HG02852 (cell line): ENCODE measurements at regions not wholly inside any gene's neighbourhood (a gene's known extent, or its start where the extent isn't known, plus 50 kb on each side); places are given as distances from the start of the nearest gene placed in this dataset.
"Not testable (repeated sequence)": the region's sequence is repeated elsewhere in the genome, so short reads cannot be mapped to it uniquely, and the experiment has no call there.

Source experiments
- ATAC-seq: cut with Tn5 transposase; IDR thresholded peaks from one replicate; pipeline ENCODE4 v1.9.1; 2021; ENCODE audit warnings: mild to moderate bottlenecking, moderate library complexity; ENCODE audit not compliant: unreplicated experiment

GRCh38 chr9:107792596-107792995, 303.0 kb upstream of the KLF4 start:
- ATAC-seq = no peak

GRCh38 chr9:107792006-107792405, 302.4 kb upstream of the KLF4 start:
- ATAC-seq = no peak

GRCh38 chr9:107789001-107789700, 299.6 kb upstream of the KLF4 start:
- ATAC-seq = no peak

- no peak for ATAC-seq
Measured at GRCh38 chr9:107786561-107786960, 297.0 kb upstream of the KLF4 start.

GRCh38 chr9:107784235-107784958, 294.8 kb upstream of the KLF4 start:
- no peak for ATAC-seq

GRCh38 chr9:107782789-107783188, 293.2 kb upstream of the KLF4 start:
- ATAC-seq = no peak

- no peak for ATAC-seq
Measured at GRCh38 chr9:107782381-107782780, 292.8 kb upstream of the KLF4 start.

GRCh38 chr9:107780960-107781359, 291.4 kb upstream of the KLF4 start:
- no peak for ATAC-seq

- ATAC-seq = no peak
Measured at GRCh38 chr9:107779731-107780130, 290.2 kb upstream of the KLF4 start.

GRCh38 chr9:107778661-107779060, 289.1 kb upstream of the KLF4 start:
- no peak for ATAC-seq

- ATAC-seq = not testable (repeated sequence)
Measured at GRCh38 chr9:107774099-107774498, 284.5 kb upstream of the KLF4 start.

- no peak for ATAC-seq
Measured at GRCh38 chr9:107772988-107773387, 283.4 kb upstream of the KLF4 start.

- no peak for ATAC-seq
Measured at GRCh38 chr9:107770716-107771115, 281.1 kb upstream of the KLF4 start.

- ATAC-seq = no peak
Measured at GRCh38 chr9:107768224-107768623, 278.7 kb upstream of the KLF4 start.

GRCh38 chr9:107767711-107768110, 278.1 kb upstream of the KLF4 start:
- no peak for ATAC-seq

- not testable (repeated sequence) for ATAC-seq
Measured at GRCh38 chr9:107763469-107763868, 273.9 kb upstream of the KLF4 start.

- no peak for ATAC-seq
Measured at GRCh38 chr9:107761307-107761706, 271.7 kb upstream of the KLF4 start.

- ATAC-seq = no peak
Measured at GRCh38 chr9:107760469-107761242, 271.1 kb upstream of the KLF4 start.

GRCh38 chr9:107759823-107760166, 270.2 kb upstream of the KLF4 start:
- no peak for ATAC-seq

- no peak for ATAC-seq
Measured at GRCh38 chr9:107759009-107759822, 269.6 kb upstream of the KLF4 start.

GRCh38 chr9:107756091-107756490, 266.5 kb upstream of the KLF4 start:
- no peak for ATAC-seq
